DND-41 (cell line): ENCODE measurements at regions not wholly inside any gene's neighbourhood (a gene's known extent, or its start where the extent isn't known, plus 50 kb on each side); places are given as distances from the start of the nearest gene placed in this dataset.

Experiments
- CTCF ChIP-seq: IDR thresholded peaks from 2 replicates; pipeline ENCODE4 v1.5.1; 2012; ENCODE audit warnings: borderline replicate concordance, low read length, moderate library complexity, mild to moderate bottlenecking; ENCODE audit not compliant: poor library complexity, severe bottlenecking; ENCODE audit errors: extremely low read depth
- EZH2 ChIP-seq: IDR thresholded peaks from 3 replicates; pipeline ENCODE4 v1.6.1; 2012; ENCODE audit warnings: borderline replicate concordance, low read depth, mild to moderate bottlenecking, moderate library complexity, low read length, inconsistent platforms; ENCODE audit not compliant: severe bottlenecking

GRCh38 chr1:165114022-165114888 is 242.3 kb downstream of the LMX1A start:
- TF ChIP-seq CTCF = peak; percentile 79
- TF ChIP-seq EZH2 = no peak
